ENCODE measurements at regions not wholly inside any gene's neighbourhood (a gene's known extent, or its start where the extent isn't known, plus 50 kb on each side); places are given as distances from the start of the nearest gene placed in this dataset.

DNA sequence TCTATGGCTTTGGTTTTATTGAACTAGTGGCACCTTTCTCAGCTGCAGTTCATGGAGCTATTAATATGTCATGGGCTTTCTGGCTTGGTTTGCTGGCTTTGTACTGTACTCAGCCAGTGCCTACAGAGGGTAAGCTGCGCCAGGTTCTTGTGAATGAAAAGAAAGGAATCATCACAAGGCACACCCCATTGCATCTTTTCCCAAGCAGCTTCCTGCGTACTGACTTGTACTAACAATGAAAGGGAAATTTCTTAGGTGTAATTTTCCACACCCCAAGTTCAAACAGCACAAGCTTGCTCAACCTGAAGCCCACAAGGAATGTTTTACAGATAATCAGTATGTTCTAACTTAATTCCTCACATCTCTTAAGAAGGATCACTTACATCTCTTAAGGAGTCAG, 78.0 kb upstream of the TNFSF18 start:
- DNase-seq = no peak

DNA sequence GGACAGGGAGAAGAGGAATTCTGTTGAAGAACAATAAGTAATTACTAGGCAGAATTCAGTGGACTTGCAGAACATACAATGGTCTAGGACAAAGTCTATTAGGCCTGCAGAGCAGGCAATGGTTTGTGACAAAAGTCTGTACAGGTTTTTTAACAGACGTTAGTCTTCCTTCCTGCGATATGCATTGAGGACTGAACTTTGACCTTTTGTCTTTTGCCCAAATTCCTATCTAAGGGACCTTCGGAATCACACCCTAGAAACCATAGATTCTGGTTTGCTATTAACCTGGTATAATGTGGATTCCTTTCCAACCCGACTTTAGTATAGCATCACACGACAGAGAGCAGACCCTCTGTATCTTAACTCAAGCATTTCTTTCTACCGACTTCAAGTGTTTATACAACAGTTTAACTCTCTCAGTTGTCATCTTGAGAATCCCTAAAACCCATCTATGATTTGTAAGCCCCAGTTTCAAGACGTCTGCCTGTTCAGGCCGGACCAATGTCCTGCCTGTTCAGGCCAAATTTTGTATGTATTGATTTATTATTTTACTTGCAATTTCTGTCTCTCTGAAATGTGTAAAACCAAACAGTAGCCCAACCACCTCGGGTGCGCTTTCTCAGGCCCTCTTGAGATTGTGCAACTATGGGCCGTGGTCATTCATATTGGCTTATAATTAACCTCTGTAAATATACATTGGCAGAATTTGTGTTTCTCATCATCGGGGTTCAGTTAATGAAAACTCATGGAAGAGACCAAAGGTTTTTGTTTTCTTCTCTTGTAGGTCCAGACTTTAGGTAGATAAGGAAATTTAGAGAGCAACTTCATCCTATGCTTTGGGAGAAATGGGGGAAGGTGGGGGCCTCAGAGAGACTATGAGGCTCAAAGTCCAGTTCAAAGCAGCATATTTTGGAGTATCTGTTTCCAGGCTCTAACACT, 76.9 kb upstream of the TNFSF18 start:
- DNase-seq = no peak

DNA sequence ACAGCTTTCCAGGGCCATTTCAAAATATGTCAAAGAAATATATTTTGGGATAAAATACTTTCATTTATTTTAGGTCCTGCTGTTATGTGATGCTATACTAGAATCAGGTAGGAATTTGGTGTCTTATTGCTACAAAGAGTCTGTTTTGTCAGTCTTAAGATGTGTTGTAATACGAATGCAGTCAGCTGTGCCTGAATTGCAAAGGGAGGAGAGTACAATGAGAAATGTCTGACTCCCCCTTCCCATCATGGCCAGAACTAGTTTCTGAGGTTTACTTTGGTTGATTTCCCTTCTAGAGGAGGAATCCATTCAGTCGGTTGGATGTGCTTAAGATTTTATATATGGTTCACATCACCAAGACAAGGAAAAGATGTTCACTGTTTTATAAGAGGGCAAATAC, 75.7 kb upstream of the TNFSF18 start:
- DNase-seq = no peak

DNA sequence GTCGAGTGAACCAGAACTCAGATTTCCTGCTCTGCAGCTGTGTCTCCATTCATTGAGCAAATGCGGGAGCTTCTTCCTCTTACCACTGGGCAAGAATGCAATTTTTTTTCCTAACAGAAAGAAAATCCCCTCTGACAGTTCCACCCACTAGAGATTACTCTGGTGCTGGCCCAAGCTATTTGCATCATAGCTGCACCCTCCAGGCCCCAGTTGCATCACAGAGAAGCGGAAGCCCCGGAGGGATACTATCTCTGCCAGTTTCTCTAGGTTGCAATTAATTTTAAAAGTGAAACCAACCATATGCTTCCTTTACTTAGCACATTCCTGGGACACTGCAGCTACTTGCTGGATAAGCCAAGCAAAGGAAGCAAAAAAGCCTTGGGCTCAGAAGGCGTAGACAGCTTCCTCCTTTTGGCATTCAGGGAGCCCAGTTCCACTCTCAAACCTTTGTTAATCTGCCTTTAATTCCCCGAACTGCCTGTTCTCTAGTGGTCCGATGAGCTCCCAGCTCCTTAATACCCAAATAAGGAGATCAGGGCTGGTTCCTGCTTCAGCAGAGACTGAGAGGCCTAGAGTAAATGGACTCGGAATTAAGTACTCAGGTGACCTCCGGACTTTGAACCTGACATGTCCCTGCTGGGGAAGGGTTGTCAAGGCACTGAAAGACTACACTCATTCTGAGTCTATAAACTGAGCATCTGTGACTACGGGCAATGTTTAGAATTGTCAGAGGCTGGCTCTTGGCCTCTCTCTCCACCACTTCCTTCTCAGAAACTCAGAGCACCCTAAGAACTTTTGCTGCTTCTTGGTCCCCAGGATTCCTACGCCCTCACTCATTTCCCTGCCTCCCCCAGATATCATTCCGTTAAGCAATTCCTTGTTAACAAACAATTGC, 72.5 kb upstream of the TNFSF18 start:
- peak; percentile 56 for DNase-seq

DNA sequence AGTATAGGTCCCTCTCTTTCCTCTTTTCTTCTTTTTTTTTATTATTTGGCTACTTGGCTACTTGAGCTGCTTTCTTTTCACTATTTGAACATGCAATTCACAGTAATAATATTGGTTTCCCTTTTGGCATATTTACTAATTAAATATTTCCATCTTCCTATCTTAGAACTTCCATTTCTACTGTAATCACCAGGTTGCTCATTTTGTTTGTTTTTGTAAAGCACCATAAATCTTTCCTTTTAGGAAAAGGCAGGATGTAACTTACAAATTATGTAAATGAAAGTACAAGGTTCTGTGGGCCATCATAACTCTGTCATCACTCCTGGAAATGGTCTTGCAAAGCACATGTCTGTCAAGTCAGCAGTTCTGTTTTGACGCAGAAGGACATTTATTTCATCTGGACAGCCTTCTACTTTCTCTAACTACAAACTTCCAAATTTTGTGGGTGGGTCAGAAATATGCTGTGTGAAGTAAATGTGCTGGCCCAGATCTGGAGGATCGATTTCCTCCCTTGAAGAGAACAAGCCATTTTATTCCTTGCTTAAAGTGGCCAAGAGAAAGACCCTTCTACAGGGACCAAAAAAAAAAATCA, 71.7 kb upstream of the TNFSF18 start:
- DNase-seq = peak; percentile 35

DNA sequence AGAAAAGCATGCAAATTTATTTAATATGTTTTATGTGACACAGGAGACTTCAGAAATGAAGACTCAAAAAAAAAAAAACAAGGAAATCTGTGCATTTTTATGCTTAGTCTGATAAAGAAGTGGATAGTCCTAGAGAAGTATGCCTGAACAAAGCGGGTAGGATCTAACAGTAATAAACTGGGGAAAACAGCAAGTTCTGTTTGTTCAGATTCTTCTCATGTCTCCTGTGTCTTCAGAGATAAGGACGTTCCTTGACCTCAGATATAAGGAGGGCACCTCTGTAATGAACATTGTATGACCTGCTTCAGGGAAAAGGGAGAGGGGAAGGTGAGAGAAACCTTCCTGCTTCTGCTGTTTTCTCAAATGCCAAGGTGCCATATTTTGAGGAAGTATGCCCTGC, 67.7 kb upstream of the TNFSF18 start:
- no peak for DNase-seq

DNA sequence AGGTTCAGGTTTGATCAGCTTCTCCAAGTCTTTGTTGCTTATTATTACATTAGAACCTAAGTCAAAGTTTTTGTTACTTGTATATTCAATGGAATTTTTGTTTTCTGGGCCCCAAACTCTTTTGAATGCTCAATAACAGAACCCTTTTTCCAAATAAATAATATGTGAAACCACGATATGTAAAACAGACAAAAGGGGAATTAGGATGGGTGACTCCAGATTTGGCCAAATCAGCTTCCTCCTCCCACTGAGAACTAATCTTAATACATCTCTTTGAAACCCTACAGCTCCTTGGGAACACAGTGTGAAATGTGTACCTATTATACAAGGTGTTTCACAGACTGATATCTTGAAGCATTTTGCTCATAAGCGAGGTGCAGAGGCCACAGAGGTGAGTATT, 67.0 kb upstream of the TNFSF18 start:
- DNase-seq = no peak

DNA sequence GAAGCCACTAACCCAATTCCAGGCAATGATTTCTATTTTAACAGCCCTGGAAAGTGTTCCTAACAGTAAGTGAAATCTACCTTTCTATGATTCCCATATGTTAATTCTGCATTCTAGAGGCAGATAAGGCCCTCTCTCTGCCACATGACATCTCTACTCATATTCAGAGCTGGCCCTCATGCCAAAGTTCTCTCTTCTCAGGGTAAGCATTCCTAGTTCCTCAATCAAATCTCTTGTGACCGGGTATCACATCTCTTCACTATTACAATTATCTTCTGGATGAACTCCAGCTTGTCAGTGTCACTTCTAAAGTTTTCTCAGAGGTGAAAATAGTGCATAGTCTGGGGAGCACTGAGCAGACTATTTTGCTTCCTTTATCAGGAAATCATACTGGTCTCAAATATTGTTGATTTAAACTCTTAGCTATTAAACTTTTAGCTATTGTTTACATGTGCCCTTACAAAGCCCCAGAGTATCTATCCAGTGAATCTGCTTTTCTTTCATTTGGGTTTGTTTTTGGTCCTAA, 66.4 kb upstream of the TNFSF18 start:
- DNase-seq = no peak

DNA sequence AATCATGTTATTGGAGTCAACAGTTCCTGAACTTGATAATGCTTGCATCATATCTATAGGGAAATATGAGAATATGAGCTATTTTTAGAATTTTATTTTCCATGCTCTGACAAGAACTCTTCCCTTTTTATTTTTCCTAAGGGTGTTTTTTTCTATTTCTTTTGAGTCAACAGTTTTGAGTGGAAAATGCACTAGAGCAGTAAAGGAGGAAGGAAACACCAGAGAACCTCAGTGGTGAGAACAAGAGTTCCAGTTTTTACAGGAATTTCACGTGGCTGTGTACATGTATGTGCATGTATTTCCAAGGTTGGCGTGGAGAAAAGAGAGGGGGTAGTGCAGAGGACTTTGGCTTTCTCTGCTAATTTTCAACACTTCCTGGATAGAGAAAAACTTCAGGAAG, 63.6 kb upstream of the TNFSF18 start:
- no peak for DNase-seq

DNA sequence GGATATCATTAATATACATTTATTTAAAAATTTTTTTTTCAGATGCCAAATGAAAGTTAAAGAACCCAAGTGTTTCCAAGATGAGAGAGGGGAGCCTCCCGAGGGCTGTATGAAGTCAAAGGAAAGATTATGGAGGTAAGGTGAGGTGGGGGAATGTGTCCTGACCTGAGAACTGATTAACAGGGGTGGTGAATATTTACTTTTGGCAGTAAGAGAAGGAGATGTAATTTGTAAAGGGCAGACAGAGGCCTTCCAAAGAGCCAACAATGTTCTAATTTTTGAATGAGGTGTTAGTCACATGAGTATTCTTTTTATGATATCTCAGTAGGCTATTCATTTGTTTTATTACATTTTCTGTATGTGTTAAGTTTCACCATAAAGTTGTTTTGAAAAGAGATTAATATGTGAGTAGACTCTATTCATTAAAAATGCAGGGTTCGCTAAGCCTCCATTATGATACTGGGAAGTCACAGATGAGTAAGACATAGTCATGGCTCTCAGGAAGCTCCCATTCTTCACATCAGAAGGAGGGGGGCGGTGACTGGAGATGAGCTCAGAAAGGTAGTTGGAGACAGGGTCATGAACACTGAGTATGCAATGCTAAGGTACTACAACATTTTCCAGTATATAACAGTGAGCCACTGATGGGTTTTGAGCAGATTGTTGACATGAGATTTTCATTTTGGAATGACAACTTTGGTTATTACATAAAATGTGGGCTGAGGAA, 62.4 kb upstream of the TNFSF18 start:
- DNase-seq = no peak

DNA sequence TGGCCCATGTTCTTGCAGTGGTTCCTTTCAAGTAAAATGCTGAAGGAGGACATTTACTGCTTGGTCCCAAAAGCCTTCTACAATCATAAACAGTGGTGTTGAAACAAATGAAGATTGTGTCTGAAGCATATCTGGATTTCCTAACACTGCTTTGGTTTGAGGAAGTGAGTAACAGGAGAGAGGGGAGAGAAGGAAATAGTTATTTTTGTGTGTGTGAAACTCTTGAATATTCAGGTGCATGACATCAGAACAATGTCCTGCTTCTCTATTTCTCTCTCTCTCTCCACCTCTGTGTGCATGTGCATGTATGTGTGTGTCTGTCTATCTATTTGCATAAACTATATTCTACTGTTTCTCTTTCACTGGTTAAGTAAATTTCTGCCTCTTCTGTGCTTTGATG, 61.4 kb upstream of the TNFSF18 start:
- no peak for DNase-seq

DNA sequence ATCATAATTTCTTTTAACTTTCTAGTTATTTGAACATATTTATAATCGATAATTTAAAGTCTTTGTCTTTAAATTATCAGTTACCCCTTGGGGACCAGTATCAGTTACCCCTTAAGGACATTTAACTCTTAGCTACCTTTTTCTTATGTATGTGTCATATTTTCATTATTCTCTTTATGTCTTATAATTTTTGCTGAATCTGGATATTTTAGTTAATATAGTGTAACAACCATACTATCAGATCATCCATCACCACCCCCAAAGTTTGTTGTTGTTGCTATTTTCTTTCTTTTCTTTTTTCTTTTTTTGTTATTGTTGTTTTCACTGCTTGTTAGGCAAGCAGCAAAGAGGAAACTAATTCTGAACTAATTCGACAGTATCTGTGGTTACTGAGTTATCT, 57.0 kb upstream of the TNFSF18 start:
- no peak for DNase-seq

DNA sequence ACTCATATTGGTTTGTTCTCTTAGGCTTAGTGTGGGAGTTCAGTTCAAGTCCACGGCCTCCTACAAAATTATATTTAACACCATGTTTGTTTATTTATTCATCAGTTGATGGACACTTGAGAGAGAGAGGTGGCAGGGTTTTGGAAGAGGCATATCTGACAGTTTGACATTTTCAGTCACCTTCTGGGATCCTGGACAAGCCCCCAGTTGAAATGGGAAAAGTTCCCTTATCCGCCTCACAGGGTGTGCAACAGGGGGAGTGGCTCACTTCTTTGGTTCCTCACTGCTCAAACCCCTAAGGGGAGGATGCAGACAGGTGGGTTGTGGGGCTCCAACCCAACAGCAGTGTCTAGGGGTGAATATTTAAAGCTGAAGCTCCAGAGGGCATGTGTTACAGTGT, 52.3 kb upstream of the TNFSF18 start:
- DNase-seq = no peak

DNA sequence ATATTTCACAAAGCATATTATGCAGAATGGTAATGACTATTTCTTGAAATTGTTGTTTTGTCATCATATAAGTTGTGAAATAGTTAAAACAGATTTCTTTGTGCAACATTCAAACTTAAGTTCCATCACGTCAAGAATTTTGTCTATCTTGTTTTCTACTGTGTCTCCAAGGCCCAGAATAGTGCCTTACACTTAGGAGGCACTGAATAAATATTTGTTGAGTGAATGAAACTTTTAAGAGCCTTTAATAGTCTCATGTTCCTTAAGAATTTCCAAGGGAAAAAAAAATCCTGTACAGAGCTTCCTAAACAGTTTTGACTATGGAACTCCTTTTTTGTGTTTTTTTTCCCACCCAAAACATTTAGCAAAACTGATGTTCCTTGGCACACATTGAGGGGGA, 50.8 kb upstream of the TNFSF18 start:
- DNase-seq = no peak

DNA sequence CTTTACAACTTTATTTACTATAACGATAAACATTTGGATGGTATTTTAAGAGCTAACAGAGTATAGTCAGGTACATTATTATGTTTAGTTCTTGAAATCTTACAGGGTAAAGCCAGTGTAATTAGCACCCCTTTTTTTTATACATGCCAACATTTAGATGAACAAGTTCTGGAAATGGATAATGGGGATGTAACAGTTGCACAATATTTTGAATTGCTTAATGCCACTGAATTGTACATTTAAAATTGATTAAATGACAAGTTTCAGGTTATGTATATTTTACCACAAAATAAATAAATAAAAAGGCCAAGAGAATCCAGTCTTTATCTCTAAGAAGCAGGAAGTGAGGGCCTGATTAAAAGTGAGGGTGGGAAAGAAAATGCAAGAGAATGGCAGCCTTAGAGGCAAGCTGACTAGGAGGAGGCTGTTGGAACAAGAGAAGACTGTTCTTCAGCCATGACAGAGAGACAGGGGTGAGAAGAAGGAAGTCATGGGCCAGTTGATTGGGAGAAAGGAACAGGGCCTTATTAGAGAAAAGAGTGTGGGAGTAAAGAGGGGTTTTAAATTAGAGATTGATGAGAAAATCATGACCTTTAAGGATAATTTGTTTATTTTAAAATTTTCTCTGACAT, 49.9 kb upstream of the TNFSF18 start:
- no peak for DNase-seq

Data from muscle of arm (tissue), 1 donor.